GM23338 (cell line): ENCODE measurements at regions not wholly inside any gene's neighbourhood (a gene's known extent, or its start where the extent isn't known, plus 50 kb on each side); places are given as distances from the start of the nearest gene placed in this dataset.

Experiments used
- ATAC-seq: fragments of 200-7000 bp; cut with Tn5 transposase; 3 replicates; pipeline ENCODE4 v1.9.1; 2020
- DNase-seq: peaks from one replicate; pipeline ENCODE4 v3.0.0-alpha.2; 2015; ENCODE audit warnings: low spot score
- H2AFZ ChIP-seq: fragments of 200-600 bp; sonication (generic); 2 replicates; pipeline ENCODE4 v1.8.0; 2016; ENCODE audit warnings: antibody characterized with exemption, mild to moderate bottlenecking, moderate library complexity
- H3F3A ChIP-seq: fragments of 200-600 bp; sonication (generic); replicated peaks from 2 replicates; pipeline ENCODE4 v1.8.0; 2017; ENCODE audit warnings: antibody characterized with exemption, mixed run types, low read depth
- H3K27ac ChIP-seq: fragments of 200-600 bp; sonication (generic); 2 replicates; pipeline ENCODE4 v1.6.1; 2016; ENCODE audit warnings: low read depth
- H3K27me3 ChIP-seq: fragments of 200-600 bp; sonication (generic); 2 replicates; pipeline ENCODE4 v1.8.0; 2016; ENCODE audit warnings: mild to moderate bottlenecking, mixed run types, moderate library complexity; ENCODE audit not compliant: insufficient read depth
- H3K36me3 ChIP-seq: fragments of 200-600 bp; sonication (generic); 2 replicates; pipeline ENCODE4 v1.8.0; 2016; ENCODE audit warnings: mild to moderate bottlenecking; ENCODE audit not compliant: insufficient read depth
- H3K4me1 ChIP-seq: fragments of 200-600 bp; sonication (generic); 2 replicates; pipeline ENCODE4 v1.8.0; 2016; ENCODE audit warnings: mild to moderate bottlenecking, moderate library complexity; ENCODE audit not compliant: insufficient read depth
- H3K4me2 ChIP-seq: fragments of 200-600 bp; sonication (generic); 2 replicates; pipeline ENCODE4 v1.7.1; 2017; ENCODE audit warnings: mixed run types
- H3K4me3 ChIP-seq: fragments of 200-600 bp; sonication (generic); 2 replicates; pipeline ENCODE4 v1.6.1; 2016; ENCODE audit warnings: mixed run types
- H3K79me2 ChIP-seq: fragments of 200-600 bp; sonication (generic); replicated peaks from 2 replicates; pipeline ENCODE4 v1.8.0; 2017; ENCODE audit warnings: mild to moderate bottlenecking; ENCODE audit not compliant: insufficient read depth
- H3K9me2 ChIP-seq: fragments of 200-600 bp; sonication (generic); 2 replicates; pipeline ENCODE4 v1.8.0; 2017; ENCODE audit not compliant: insufficient read depth
- H4K20me1 ChIP-seq: fragments of 200-600 bp; sonication (generic); replicated peaks from 2 replicates; pipeline ENCODE4 v1.8.0; 2017; ENCODE audit warnings: mild to moderate bottlenecking; ENCODE audit not compliant: insufficient read depth
- H3K27ac Mint-ChIP-seq: 2 replicates; pipeline ENCODE4 v1.8.0; 2020; ENCODE audit warnings: inconsistent platforms, mild to moderate bottlenecking, moderate library complexity, mixed read lengths
- H3K27me3 Mint-ChIP-seq: 3 replicates; pipeline ENCODE4 v1.8.0; 2022; ENCODE audit warnings: low read depth, mild to moderate bottlenecking, moderate library complexity, mixed read lengths, inconsistent platforms; ENCODE audit not compliant: insufficient read depth, poor library complexity
- H3K36me3 Mint-ChIP-seq: 3 replicates; pipeline ENCODE4 v1.8.0; 2021; ENCODE audit warnings: low read depth, mild to moderate bottlenecking, inconsistent platforms, moderate library complexity, mixed read lengths
- H3K4me1 Mint-ChIP-seq: 3 replicates; pipeline ENCODE4 v1.8.0; 2020; ENCODE audit warnings: mild to moderate bottlenecking, inconsistent platforms, mixed read lengths
- H3K4me3 Mint-ChIP-seq: 3 replicates; pipeline ENCODE4 v1.8.0; 2021; ENCODE audit warnings: moderate library complexity, mild to moderate bottlenecking, inconsistent platforms, mixed read lengths
- H3K9me3 Mint-ChIP-seq: 3 replicates; pipeline ENCODE4 v1.8.0; 2020; ENCODE audit warnings: moderate library complexity, mild to moderate bottlenecking, inconsistent platforms, mixed read lengths
- CREB1 ChIP-seq: fragments of 250-450 bp; sonication (Bioruptor Pico); IDR thresholded peaks from 2 replicates; pipeline ENCODE4 v1.5.0; 2020; ENCODE audit warnings: low read depth, mild to moderate bottlenecking, moderate library complexity
- CTCF ChIP-seq, 2 experiments: fragments of 200-600 bp in 1 of 2; sonication (generic) in 1 of 2; conservative IDR thresholded peaks; 2 replicates each; pipeline versions ENCODE4 v1.5.1 to v1.6.1; 2016 to 2017; ENCODE audit warnings: antibody characterized with exemption in 2 of 2, low read depth in 2 of 2, mild to moderate bottlenecking in 2 of 2, moderate library complexity in 1 of 2
- EZH2 ChIP-seq: fragments of 200-600 bp; sonication (generic); IDR thresholded peaks from one replicate; pipeline ENCODE4 v1.8.0; 2017; ENCODE audit warnings: antibody characterized with exemption, mild to moderate bottlenecking, low read depth; ENCODE audit not compliant: unreplicated experiment
- EZH2phosphoT487 ChIP-seq: fragments of 200-600 bp; sonication (generic); IDR thresholded peaks from one replicate; pipeline ENCODE4 v1.8.1; 2018; ENCODE audit warnings: antibody characterized with exemption; ENCODE audit not compliant: unreplicated experiment
- JUNB ChIP-seq: IDR thresholded peaks from one replicate; pipeline ENCODE4 v1.6.1; 2016; ENCODE audit warnings: antibody characterized with exemption; ENCODE audit not compliant: unreplicated experiment
- NANOG ChIP-seq: IDR thresholded peaks from 2 replicates; pipeline ENCODE4 v1.6.1; 2016; ENCODE audit warnings: antibody characterized with exemption, borderline replicate concordance
- POLR2AphosphoS5 ChIP-seq: IDR thresholded peaks from 2 replicates; pipeline ENCODE4 v1.6.1; 2016; ENCODE audit warnings: antibody characterized with exemption, low read depth
- REST ChIP-seq: IDR thresholded peaks from one replicate; pipeline ENCODE4 v1.6.1; 2018; ENCODE audit warnings: antibody characterized with exemption; ENCODE audit not compliant: unreplicated experiment
- STAT1 ChIP-seq: IDR thresholded peaks from one replicate; pipeline ENCODE4 v1.6.1; 2016; ENCODE audit warnings: antibody characterized with exemption; ENCODE audit not compliant: unreplicated experiment
- ZNF114 ChIP-seq: fragments of 250-450 bp; sonication (Bioruptor Pico); IDR thresholded peaks from 2 replicates; pipeline ENCODE4 v1.5.0; 2020; ENCODE audit warnings: mild to moderate bottlenecking, moderate library complexity
- ZNF331 ChIP-seq: fragments of 250-450 bp; sonication (Bioruptor Pico); IDR thresholded peaks from 2 replicates; pipeline ENCODE4 v1.5.0; 2020; ENCODE audit warnings: low read depth, mild to moderate bottlenecking, moderate library complexity
- ZNF462 ChIP-seq: fragments of 250-450 bp; sonication (Bioruptor Pico); IDR thresholded peaks from 2 replicates; pipeline ENCODE4 v1.5.0; 2020; ENCODE audit warnings: mild to moderate bottlenecking, moderate library complexity
- TF ChIP-seq, protein P1 (sequence below): IDR thresholded peaks from 2 replicates; pipeline ENCODE4 v1.6.1; 2016; ENCODE audit warnings: antibody characterized with exemption

GRCh38 chr16:64151990-64152767, 969.7 kb downstream of the CDH11 start:
- no peaks in the 10 kb centered on the region for H3K79me2 ChIP-seq
- TF ChIP-seq JUNB (no peak), EZH2phosphoT487 (no peak), REST (no peak), CREB1 (no peak), POLR2AphosphoS5 (no peak), EZH2 (no peak), ZNF114 (no peak), ZNF462 (CRISPR knock-in tag) (no peak), NANOG (no peak), CTCF (conservative IDR thresholded peaks at IDR 0.05; ENCODE audit: low read depth in 2 of 2) (no peak), STAT1 (no peak), ZNF331 (CRISPR knock-in tag) (no peak)
- TF ChIP-seq, protein P1, sequence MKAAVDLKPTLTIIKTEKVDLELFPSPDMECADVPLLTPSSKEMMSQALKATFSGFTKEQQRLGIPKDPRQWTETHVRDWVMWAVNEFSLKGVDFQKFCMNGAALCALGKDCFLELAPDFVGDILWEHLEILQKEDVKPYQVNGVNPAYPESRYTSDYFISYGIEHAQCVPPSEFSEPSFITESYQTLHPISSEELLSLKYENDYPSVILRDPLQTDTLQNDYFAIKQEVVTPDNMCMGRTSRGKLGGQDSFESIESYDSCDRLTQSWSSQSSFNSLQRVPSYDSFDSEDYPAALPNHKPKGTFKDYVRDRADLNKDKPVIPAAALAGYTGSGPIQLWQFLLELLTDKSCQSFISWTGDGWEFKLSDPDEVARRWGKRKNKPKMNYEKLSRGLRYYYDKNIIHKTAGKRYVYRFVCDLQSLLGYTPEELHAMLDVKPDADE, result no peak

More at GRCh38 chr16:64151990-64152767, 969.7 kb downstream of the CDH11 start:
- Histone ChIP-seq H3K27me3 (no peaks in the 10 kb centered on the region), H3K4me2 (no peak overlapping the region), H3K27ac (no peak overlapping the region), H3K36me3 (no peaks in the 10 kb centered on the region), H3F3A (no peaks in the 10 kb centered on the region), H4K20me1 (no peaks in the 10 kb centered on the region), H3K4me1 (no peaks in the 10 kb centered on the region; the same call in 1 of the 2 replicates), H2AFZ (no peak overlapping the region), H3K9me2 (no peaks in the 10 kb centered on the region; the same call in 1 of the 2 replicates), H3K4me3 (no peak overlapping the region)
- Mint-ChIP-seq H3K4me1 (peaks cover 22% of the 10 kb centered on the region; the same call in 2 of the 3 replicates), H3K27me3 (no peaks in the 10 kb centered on the region), H3K36me3 (no peaks in the 10 kb centered on the region), H3K9me3 (peaks cover 2% of the 10 kb centered on the region; the same call in 1 of the 3 replicates), H3K27ac (no peak overlapping the region), H3K4me3 (no peak overlapping the region)
- no peak for ATAC-seq
- no peak for DNase-seq
